CD4-positive, alpha-beta T cell treated with Interleukin-21 for 1 hour (primary cell): ENCODE measurements at regions not wholly inside any gene's neighbourhood (a gene's known extent, or its start where the extent isn't known, plus 50 kb on each side); places are given as distances from the start of the nearest gene placed in this dataset.
"Not testable (repeated sequence)": the region's sequence is repeated elsewhere in the genome, so short reads cannot be mapped to it uniquely, and the experiment has no call there.

Experiments
- DNase-seq: peaks from one replicate; pipeline ENCODE4 v3.0.0-alpha.2; 2020

DNA sequence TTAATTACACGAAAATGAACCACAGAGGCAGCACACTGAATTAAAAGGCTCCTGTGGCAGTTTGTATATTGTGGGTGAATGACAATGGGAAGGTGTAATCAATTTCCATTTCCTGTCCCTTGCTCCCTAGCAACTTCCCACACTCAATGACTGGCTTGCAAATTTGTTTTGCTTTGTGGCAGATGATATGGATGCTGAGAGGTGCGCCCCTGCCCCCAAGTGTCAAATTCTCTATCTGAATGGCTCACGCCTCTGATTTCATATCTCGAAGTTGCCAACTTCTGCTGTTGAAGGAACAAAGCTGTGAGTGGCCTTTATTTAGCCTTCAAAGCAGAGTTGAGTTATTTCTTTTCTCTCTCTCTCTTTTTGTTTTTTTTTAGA is 86.0 kb downstream of the FOXD2 start:
- no peak for DNase-seq

DNA sequence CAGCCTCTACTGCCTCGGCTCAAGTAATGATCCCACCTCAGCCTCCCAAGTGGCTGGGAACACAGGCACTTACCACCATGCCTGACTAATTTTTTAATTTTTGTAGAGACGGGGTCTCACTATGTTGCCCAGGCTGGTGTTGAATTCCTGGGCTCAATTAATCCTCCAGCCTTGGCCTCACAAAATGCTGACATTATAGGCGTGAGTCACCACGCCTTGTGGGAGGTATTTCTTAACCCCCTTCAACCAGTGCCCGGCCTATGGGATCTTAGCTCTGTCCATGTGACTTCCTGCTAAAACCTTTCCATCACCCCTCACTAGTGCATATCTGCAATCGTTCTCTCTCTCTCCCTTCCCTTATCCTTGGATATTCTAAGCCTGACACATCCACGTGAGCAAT is 86.4 kb downstream of the FOXD2 start:
- no peak for DNase-seq

DNA sequence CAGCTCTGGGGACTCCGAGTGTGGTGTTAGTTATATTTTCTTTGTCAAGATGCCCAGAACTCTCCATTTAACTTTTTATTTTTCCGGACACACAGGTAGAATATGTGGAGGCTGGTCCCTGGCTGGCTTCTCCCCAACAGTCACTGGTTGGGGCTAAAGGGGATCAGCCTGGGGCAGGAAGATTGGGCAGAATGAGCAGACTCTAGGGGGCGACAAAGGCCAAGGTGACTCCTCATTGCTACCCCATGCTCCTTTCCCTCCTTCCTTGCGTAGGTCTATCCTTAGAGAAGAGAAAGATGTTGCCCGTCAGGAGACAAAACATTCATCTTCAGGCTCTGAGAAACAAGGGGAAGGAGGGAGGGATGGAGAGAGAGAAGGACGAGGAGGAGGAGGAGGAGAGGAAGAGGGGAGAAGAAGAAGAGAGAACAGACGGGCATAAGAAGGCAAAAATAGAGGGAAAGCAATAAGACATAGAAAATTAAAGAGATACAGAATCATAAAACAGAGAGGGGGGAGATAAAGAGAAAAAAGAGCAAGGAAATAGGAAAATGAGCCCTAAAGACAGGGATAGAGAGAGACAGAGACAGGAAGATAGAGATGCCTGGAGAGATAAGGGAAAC is 89.9 kb downstream of the FOXD2 start:
- DNase-seq, result no peak

DNA sequence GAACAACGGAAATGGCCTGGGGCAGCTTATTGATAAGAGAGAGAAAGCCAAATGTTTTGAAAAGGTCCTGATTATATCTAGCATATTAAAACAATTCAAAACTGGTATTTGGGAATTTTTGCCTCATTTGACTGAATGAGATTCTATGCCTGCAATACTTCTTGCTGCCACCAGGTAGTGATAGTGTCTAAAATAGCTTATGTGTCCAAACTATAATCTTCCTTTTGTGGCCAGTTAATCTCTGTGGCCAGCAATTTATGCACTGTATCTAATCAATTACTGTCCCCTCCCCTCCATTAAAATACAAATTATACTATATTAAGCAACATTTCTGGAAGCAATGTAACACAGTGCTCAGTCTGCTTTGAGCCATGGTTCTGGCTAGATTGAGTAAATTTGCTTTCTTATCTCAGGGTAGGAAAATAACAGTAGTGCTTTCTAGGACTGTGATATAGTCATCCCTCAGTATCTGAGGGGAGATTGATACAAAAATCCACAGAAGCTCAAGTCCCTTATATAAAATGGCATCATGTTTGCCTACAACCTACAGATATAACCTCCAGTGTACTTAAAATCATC is 91.8 kb downstream of the FOXD2 start:
- no peak for DNase-seq

DNA sequence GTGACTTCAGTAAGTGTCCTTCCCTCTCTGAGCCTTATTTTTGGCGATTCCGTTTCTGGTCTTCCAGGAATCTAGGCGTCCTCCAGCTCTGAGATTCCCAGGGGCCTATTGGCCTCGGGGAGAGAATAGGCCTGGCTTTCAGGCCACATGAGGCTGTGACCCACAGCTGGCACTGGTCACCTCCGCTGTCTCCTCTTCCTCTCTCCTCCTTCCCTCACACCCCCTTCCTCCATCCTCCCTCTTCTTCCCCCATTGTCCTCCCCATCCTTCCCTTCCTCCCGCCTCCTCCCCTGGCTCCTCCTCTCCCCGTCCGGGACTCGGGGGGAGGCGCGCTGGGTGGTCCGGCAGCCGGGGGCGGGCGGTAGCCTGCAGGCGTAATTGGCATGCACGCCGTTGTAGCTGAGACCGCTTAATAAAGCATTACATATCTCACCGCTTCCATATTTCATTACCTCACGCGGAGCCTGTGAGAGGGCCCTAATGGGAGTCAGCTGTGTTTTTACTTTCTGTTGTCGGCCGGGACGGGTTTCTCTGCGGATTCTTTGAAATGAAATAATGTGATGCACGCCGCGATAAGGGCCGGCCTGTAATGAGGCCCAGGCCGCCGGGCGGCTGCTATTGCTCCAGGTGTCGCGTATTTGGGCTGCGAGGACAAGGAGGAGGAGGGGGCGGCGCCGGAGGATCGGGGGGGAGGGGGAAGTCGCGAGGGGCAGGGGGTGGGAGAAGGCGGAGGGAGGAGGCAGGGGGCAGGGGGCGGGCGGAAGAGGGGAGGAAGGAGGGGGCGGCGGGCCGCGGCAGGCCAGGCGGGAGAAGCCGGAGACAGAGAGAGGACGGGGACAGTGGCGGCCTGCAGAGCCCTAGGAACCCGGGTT is 95.3 kb downstream of the FOXD2 start:
- no peak for DNase-seq

DNA sequence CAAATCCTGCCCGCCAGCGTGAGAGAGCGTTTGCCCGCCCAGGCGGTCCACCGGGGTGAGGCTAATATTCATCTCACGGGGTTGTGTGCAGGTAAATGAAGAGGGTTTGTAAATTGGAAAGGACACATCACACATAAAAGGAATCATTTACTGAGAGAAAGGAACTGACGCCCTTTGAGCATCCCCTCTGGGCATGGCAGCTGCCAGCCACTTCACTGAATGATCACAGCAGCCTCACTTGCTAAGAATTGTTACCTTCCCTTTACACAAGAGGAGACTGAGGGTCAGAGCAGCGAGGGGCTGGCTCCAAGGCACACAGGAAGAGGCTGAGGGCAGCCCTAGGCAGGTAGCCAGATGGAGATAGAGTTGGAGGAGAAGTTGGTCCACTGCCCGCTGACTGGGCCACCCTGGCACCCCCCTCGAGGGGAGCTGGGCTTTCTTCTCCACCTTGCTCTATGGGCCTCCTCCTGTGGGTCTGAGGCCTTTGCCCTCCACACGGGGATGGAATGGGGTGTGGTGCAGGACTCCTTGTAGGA is 96.0 kb downstream of the FOXD2 start:
- no peak for DNase-seq

DNA sequence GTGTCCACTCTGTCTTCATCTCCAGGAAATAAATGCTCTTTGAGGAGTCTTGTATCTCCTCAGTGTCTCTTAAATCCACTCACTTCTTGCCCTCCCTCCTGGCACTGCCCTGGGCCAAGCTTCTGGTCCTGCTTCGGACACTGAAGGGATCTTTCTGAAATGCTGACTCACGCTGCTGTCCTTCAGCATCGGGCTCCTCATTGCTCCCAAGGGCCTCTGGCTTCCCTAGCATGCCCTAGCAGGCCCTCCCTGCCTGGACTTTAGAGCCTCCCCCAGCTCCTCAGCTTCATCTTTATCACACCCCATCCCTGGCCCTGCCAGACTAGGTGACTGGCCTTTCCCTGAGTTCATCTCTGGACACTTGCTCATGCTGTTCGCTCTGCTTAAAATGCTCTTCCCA is 96.6 kb downstream of the FOXD2 start:
- no peak for DNase-seq

DNA sequence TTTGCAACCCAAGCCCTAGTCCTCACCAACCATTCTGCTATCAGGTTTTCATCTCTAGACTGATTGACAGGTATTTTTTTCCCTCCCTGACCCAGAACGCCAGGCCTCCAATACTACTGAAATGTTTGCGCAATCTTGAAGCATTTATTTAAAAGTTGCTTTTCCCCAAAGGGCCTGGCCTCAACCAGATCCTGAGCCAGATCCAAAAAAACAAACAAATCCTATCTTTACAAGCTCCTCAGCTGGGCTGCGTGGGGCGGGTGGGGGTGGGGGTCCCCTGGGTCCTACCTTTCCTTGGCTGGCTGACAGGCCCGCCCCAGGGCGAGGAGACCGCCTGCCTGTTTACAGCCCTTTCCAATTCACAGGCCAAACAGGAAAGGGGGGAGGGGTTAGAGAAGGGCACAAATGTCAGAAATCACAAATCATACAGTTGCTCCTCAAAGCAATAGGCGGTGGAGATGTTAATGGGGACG is 98.8 kb downstream of the FOXD2 start:
- DNase-seq, result no peak

DNA sequence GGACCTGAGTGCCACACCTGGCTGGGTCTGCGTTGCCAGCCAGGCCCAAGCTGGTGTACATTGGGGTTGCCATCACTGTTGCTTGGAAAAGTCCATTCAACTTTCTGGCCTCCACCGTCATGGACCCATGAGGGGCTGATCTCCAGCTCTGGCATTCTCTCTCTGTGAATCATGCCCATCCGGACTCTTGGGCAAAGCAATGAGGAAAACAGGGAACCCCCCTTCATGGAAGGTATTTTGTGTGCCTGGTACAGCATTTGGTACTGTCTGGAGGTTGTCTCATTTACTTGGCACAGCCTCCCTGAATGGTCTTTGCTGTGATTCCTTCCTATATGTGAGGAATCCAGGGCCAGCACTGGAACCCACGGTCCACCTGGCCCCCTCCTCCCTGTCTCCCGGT is 99.4 kb downstream of the FOXD2 start:
- no peak for DNase-seq

DNA sequence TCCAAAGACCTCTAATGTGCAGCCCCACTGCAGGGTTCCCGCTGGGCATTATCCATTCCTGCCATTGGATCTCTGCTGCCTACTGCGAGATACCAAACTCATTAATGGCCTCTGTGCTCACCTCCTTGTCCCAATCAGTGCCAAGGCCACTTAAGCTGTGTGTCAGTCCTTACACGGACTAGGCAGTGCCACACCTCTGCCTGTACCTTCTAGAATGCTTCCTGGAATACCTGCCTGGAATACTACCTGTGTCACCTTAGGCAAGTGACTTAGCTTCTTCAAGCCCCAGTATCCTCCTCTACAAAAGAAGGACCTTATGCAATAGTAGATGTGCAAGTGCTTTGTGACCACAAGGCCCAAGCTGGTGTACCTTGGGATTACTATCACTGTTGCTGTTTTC is 100.1 kb downstream of the FOXD2 start:
- no peak for DNase-seq

DNA sequence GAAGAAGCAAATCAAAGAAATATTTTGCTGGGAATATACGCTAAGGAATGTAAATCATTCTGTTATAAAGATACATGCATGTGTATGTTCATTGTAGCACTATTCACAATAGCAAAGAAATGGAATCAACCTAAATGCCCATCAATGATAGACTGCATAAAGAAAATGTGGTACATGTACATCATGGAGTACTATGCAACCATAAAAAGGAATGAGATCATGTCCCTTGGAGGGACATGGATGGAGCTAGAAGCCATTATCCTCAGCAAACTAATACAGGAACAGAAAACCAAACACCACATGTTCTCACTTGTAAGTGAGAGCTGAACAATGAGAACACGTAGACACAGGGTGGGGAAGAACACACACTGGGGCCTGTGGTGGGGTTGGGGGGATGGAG is 100.7 kb downstream of the FOXD2 start:
- not testable (repeated sequence) for DNase-seq

DNA sequence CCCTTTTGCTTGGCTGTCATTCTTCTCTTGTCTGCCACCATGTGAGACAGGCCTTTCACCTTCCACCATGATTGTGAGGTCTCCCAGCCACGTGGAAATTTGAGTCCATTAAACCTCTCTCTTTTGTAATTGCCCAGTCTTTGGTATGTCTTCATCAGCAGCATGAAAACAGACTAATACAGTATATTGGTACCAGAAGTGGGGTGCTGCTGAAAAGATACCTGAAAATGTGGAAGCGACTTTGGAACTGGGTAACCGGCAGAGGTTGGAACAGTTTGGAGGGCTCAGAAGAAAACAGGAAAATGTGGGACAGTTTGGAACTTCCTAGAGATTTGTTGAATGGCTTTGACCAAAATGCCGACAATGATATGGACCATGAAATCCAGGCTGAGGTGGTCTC is 103.9 kb downstream of the FOXD2 start:
- not testable (repeated sequence) for DNase-seq

DNA sequence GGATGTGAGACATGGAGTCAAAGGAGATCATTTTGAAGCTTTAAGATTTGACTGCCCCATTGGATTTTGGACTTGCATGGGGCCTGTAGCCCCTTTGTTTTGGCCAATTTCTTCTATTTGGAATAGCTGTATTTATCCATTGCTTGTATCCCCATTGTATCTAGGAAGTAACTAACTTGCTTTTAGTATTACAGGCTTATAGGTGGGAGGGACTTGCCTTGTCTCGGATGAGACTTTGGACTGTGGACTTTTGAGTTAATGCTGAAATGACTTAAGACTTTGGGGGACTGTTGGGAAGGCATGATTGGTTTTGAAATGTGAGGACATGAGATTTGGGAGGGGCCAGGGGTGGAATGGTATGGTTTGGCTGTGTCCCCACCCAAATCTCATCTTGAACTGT is 105.2 kb downstream of the FOXD2 start:
- DNase-seq, result not testable (repeated sequence)

DNA sequence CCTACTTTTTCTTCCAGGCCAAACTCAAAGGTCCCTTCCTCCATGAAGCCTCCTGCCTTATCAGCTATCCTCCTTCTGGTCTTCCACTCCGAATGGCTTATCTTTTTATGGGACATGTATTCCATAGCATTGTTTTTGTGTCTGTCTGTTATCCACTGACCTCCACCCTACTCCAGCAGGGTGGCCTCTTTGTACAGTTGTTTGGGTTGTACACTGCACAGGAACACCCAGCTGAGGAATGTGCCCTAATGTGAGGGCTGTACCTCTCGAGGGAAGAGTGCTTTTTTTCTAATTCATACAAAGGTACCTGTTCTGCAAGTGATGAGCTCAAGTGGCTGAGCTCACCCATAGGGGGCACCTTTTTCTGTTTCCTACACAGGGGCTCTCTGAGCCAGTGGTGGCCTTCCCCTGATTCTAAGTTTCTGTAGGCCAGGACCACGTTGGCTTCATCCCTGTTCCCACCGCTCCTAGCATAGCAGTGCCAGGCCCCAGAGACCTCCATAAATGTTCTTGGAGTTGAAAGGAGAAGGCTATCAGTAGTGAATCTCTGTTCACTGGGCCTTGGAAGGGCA is 108.2 kb downstream of the FOXD2 start:
- no peak for DNase-seq

DNA sequence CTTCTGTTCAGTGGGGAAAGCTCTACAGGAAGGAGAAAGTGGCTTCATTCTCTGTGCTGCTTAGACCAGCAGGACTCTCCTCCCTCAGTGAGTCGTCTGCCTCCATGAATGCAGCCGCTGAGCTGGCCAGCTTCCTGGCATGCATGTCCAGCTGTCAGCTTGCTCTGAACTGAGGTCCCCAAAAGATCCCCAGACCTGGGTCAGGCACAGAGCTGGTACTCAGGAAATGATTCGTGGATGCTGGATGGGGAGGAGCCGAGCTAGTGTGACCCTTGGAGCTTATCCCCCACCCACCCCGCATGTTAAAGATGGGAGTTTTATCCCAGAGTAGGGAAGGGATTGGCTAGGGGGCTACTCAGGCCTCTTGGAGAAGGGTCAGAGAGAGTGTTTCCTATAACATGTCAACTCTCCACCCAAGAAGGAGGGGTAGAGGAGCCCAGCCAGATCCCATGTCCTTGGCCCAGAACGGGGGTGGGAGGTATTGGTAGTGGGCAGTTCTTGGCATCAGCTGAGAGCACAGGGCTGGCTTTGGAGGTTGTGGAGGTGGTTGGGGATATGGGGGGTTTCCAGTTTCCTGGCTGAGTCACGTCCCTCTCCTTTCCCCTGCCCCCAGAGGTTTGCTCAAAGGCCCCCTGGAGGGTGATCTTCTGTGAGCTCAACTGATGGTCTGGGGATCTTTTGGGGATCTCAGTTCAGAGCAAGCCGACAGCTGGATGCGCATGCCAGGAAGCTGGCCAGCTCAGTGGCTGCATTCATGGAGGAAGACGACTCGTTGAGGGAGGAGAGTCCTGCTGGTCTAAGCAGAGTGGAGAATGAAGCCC is 110.1 kb downstream of the FOXD2 start:
- no peak for DNase-seq

DNA sequence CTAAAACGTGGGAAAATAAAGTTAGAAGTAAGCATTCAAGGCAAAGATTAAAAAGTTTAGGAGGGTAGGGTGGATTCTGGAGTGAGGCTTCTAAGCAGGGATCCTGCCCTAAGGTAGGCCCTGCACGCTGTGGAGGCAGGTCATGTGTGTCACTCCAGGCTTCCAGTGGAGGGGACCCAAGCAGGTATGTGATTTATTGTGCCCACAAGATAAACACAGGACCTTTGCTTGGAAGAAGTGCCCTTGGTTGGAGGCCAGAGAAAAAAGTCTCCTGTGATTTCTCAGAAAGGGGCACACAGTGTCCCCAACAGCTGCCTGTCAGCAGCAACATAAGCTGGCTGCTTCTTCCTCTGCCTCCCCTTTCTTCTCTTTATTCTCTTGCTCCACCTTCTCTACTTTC is 110.8 kb downstream of the FOXD2 start:
- DNase-seq, result no peak

DNA sequence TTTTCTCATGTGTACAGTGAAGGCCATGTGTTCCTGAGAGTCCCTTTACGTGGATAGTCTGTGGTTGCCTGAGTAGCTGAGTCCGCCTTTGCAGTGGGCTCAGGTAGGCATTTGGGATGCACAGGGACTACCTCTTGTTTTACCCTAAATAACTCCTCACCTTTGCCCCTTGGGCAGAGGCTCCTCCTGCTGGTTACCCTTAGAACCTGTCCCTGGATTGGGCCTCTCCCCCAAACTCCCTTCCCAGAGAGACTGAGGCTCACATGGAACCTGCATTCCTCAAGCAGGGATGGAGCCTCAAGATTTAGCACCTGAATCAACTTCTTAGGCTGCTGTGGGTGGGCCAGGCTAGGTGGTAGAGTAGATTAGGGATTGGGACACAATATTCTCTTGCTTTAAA is 111.7 kb downstream of the FOXD2 start:
- DNase-seq, result no peak

DNA sequence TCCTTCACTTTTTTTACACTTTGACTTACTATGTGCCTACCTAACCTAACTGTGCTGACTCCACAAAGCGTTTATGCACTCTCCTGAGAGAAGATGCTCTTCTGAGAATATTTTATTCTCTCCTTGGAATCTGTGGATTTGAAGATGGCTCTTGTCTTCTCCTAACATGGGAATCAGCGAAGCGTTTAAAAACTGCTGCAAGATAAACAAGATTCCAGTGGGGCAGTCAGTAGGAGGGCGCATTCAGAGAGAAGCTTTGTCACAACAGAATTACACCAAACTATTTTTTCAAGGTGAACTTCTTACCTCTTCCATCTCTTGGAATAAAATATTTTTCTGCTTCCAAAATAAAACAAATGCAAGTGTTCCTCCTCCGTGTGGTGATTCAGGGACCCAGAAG is 113.1 kb downstream of the FOXD2 start:
- DNase-seq, result no peak

DNA sequence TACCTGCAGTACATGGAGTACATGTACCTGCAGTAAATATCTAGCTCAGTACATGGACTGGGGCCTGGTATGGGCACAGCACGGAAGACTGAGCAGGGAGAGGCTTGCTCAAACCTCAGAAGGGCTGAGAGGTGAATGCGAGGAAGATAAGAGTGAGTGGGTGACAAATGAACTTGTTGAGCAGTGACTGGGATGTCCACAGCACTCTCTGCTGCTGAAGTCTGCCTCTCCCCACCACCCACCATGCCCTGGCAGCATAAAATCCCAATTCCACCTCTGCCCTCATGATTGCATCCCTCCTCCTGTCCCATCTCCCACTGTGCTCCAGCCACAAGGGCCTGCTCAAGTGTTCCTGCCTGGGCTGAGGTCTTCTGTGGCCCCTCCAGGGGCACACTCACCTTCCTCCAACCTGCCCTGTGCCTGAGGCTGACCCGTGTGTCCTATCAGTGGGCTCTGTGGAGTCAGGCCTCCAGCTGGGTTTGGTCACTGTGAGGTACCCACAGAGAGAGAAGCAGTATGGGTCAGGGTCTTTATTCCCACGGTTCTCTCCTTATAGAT is 114.2 kb downstream of the FOXD2 start:
- DNase-seq, result no peak

DNA sequence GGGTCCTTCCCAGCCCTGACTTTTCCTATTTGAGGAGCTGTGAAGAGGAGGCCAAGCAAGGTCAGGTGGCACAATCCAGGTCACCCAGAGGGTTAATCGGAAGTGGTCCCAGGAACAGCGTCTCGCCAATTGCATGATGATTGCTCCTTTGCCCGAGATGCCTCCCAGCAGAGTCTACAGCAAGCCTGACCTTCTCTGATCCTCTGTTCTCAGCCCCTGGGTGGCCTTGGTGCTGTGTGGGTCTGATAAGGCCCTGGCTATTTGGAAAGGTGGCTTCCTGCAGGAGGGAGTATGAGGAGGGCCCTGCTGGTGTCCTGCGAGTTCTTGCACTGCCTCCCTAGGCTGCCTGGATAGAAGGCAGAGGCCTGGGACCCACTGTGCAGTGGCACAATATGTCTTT is 116.2 kb downstream of the FOXD2 start:
- no peak for DNase-seq

DNA sequence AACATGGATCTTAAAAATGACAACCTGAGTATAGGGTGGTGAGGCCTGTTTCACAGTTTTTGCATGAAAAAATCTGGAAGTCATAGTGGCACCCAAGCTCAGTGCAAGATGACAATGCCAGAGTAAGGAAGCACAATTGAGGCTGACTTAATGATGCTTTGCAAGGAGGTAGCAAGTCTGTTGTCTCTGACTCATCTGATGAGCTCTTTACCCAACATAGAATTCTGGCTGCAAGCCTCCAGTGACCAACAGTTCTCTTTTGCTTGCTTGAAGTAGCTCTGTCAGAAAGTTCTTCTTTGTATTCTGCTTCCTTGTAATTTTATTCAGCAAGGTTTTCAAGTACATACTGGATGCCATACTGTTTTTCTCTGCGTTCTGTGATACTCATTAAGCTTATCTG is 117.1 kb downstream of the FOXD2 start:
- DNase-seq, result no peak

DNA sequence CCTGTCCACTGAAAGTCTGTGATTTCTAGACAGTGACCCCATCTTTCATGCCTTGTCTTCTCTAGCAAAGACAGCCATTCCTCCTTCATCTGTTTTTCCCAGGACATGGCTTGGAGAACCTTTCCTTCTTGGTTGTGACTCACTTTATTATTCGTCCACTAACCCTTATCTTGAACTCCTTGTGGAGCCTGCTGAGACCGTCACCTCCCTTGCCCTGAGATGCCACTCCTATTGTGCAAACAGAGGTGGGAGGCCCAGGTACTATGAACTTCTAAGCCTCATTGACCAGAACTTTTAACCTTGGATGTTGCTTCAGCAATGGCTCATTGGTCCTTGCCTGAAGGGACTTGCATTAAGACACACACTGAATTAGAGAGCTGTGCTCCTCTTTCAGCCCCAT is 117.5 kb downstream of the FOXD2 start:
- no peak for DNase-seq
